ENCODE measurements at regions not wholly inside any gene's neighbourhood (a gene's known extent, or its start where the extent isn't known, plus 50 kb on each side); places are given as distances from the start of the nearest gene placed in this dataset.
"Not testable (repeated sequence)": the region's sequence is repeated elsewhere in the genome, so short reads cannot be mapped to it uniquely, and the experiment has no call there.

DNA sequence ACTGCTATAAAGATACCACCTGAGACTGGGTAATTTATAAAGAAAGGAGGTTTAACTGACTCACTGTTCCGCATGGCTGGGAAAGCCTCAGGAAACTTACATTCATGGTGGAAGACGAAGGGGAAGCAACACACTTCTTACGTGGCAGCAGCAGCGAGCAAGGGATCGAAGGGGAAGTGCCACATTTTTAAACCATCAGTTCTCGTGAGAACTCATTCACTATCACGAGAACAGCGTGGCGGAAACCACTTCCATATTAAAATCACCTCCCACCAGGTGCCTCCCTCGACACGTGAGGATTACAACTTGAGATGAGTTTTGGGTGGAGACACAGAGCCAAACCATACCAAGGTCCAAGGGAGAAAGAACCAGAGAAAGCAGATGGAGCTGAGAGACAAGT lies 454.3 kb upstream of the CDH11 start:
- DNase-seq, result no peak

DNA sequence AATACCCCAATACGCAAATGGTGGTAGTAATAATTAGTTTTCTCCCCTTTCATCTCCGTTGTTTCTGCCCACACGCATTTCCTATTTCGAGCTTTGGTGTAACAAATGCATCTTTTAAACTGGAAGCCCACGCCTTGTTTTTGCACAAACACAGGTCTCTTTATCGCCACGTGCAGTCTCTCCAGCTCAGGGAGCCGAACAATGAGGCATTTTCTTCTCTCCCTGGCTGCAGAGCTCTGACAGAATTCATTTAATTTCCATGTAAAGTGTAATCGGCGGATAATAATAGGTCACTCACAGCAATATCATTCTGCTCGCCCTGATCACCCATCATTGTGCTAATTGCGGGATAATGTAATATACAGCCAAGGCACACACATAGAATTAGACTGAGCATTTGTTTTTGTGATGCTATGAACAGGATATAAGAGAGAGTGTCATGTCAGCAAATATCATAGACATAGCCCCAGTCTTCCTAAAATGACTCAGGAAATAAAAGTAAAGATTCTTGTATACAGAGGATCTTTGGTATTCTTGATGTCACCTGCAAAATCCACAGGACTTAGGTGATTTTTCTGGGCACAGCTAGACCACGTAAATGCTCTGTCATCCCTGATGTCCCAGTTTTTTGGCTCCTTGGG lies 452.6 kb upstream of the CDH11 start:
- no peak for DNase-seq

DNA sequence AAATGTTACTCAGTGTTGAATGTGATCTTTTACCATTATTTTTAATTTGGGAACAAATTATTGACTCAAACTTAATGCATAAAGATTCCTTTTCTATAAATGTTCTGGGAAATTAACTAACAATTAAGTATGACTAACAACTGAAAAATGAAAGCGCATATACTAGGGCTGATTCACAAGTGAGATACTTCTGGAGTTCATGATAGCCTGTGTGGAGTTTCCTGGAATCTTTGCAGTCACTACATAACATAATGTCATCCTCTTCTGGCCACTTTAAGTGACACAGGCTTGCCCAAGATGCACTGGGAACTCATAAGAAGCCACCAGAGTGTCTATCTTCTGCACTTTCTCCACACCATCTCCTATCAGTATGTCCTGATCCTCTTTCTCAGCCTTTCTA lies 450.3 kb upstream of the CDH11 start:
- DNase-seq, result no peak

DNA sequence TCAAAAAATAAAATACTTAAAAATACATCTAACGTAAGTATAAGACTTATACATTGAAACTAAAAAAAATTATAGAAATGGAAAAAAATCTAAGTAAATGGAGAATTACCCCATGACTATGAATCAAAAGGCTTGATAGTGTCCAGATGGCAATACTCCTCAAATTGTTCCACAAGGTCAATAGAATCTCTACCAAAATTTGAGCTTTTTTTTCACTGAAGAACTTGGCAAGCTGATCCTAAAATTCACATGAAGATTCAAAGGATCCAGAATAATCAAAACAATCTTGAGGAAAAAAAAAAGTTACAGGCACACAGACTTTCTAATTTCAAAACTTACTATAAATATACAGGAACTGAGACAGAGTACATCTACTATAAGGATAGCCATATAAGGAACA lies 448.4 kb upstream of the CDH11 start:
- DNase-seq, result no peak

DNA sequence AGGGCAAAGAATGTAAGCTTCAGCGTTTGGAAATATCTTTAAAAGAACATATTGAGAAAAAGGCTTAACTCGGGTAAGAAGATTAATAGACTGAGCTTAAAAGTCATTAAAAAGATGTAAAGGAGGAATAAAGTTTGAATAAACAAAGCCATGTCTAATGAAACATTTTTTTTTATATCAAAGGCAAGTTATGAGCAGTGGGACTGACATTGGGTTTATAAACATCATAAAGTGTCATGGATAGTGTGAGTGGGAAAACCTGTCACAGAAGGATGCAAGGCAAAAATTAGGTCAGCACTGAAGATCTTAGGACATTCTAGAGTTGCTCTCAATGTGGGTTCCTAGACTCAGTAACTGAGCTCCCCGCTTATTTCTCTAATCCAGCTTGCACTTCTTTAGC lies 438.0 kb upstream of the CDH11 start:
- DNase-seq, result no peak

DNA sequence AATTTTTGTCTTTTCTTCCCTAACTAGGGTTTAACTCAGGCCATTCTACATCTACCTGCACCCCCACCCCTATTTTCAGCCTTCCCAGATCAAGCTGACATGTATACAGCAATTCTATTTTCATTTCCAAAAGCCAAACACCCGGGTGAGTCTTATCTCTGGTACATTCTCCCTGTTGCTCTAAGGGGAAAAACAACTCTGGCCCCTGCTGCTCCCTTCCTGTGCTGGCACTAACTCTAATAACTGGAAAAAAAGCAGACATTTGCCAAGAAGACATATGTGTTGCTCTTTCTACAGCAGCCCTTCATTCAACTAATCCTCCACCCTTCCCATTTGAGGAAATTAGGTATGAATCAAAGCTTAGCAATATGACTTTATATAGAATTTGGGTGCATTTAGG lies 427.8 kb upstream of the CDH11 start:
- not testable (repeated sequence) for DNase-seq

DNA sequence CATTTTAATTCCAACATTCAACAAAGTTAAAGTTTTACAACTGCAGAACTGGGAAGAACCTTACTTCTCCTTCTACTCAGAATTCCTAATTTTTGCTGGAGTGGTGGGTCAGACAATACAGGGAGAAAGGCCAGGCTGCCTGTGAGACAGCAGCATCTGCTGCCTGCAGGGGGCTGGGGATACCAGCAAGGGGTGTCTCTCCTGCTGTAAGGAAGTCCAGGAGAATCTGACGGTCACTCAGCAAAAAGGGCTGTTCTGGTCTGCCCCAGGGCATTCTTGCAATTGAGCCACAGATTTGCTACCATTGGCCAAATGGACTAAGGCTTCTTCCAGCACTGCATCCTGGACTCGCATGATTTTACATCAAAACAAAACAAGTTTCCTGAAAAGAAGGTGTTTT lies 426.6 kb upstream of the CDH11 start:
- no peak for DNase-seq

DNA sequence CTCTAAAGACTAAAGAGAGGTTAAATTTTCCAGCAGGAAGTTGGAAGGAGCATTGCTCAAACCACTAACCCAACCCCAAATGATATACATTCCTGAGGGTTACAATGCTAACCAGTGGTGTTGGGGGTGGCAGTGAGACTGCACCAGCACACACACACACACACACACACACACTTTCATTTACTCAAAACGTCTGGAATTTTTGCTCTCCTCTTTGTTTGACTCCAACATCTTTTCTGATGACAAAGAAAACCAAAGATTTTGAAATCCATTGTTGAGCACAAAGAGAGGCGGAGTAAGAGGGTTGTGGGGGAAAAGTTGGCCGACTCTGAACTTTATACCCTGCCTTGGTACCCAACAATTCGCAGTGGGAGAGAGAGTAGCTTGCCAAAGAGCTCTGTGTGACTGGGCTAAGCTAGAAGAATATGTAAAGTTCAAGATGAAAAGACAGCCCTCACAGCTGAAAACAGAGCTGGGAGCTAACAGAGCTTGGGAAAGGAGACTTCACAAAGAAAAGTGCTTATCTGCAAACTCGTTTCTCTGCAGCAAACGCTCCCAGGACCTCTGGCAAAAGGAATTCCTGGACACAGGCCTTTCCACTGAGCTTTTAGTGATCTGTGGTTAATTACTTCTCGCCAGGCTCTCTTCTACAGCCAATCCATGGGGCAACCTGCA lies 426.0 kb upstream of the CDH11 start:
- no peak for DNase-seq

DNA sequence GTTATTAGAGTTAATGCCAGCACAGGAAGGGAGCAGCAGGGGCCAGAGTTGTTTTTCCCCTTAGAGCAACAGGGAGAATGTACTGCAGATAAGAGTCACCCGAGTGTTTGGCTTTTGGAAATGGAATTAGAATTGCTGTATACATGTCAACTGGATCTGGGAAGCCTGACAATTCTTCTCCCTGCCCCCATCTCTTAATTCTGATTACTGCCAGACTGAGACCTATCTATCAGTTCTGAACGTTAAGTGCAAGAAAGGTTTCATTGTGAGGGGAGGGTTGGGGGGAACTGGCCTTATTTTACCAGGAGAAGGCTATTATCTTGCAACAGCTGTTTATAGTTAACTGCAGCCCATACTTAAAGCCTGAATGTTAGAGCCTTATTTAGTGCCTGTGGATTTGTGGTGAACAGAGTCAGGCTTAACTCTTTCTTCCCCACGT lies 424.5 kb upstream of the CDH11 start:
- no peak for DNase-seq

DNA sequence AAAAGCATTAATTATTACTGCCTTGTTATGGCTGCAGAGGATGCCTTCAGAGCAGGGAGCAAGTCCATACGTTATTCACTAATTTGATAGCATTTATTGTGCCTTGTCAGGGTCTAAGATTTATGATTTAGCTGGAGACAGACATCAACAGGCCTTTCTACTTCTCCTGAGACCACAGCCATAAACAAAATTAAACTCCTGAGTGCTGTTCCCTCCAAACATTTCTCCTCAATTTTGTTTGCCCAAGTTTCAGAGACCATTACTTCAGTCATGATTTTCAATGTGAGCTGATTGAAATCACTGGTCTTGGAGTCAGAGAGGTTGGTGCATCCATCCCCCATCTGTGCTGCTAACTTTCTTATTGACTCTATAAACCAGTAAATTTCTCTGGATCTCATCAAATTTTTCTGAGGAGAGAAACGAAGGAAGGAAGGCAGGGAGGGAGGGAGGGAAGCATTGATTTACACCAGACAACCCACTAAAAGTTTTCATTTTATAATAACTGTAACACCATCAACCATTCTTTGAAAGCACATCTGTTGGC lies 423.6 kb upstream of the CDH11 start:
- no peak for DNase-seq

DNA sequence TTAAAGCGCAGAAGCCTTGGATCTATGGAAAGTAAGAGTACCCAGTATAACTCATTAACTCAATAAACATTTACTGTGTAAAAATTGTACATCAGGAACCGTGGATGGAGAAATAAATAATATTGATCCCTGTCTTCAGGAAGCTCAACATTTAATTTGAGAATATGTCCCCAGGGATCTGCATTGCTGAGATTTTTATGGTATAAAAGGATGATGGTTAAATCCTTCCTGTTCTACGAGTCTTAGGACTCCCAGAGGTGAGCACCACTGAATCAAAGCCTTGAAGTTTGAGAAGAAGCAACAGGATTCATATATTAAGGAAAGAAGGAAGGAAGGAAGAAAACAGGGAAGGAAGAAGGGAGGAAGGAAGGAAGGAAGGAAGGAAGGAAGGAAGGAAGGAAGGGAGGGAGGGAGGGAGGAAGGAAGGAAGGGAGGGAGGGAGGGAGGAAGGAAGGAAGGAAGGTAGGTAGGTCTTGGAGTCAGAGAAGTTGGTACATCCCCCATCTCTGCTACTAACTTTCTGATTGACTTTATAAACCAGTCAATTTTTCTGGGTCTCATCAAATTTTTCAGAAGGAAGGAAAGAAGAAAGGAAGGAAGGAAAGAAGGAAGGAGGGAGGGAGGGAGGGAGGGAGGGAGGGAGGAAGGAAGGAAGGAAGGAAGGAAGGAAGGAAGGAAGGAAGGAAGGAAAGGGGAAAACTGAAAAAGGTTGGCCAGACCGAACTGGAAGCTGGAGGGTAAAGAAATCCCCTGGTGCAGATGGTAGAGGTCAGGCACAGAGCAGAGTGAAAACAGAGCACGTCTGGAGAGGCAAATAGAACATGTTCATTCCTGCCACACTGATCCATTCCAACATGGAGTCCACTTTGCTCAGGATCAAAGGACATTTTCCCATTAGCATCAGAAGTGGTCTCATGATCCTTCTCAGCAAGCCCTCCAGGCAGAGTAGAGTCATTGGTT lies 422.2 kb upstream of the CDH11 start:
- DNase-seq, result no peak

DNA sequence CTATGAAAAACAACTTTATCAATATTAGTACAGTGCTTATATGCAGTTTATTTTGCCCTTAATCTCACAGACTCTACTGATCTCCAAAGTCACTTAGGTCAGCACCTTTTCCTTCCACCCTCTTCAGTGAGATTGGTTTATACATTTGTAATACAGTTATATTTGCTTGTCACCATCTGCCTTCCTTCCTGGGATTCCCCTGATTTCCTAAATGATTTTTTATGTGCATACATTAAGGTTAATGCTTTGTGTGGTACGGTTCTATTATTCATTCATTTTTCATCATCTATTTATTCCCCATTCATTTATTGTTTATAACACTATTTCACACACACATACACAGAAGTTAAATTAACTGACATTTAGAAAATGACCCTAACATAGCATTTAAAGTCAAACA lies 419.8 kb upstream of the CDH11 start:
- no peak for DNase-seq

DNA sequence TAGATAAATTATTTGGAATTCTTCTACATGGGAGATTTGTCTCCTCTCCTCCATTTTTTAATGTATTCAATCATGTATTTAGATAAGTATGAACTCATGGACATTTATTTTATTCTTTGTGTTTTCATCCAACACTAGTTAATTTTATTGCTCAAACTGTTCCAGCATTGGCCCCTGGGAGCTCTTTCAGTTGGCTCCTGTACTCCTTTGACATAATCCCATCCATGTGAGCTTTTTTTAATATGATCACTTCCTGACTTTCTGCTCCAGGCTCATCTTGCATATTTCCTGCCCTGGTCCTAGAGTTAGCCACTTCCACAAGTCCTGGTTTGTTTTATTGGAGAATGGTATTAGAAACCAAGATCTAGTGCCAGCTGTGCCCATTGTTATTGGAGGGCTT lies 419.0 kb upstream of the CDH11 start:
- no peak for DNase-seq

DNA sequence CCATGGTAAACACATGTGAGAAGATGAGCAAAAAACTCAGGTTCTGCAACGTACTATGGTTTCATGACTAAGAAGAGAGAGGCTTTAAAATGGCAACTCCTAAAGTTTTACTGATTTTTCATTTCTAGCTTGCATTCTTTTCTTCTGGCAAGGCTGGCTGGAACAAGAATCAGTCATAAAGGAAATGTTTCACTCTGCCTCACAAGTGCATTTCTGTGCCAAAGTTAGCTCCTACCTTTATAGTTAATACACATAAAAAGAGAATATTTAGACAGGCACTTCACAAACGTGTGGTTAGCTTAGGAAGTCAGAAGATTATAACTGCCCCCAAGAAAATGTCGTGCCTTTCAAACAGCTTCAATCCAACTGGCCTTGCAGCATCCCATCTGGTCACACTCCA lies 417.1 kb upstream of the CDH11 start:
- no peak for DNase-seq

DNA sequence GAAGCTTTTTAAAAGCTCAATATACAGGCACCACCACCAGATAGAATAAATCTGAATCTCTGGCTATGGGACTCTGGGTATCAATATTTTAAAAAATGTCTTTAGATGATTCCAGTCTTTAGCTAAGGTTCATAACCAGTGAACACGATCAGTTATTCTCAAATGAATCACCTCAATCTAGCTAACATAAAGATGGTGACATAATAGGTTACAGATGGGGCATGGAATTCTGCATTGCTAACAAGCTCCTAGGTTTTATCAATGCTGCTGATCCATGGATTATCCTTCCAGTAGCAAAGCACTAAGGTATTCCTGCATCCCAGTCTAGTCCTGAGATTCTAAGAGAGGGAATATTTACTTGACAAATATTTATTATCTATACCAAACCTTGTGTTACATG lies 415.5 kb upstream of the CDH11 start:
- no peak for DNase-seq

DNA sequence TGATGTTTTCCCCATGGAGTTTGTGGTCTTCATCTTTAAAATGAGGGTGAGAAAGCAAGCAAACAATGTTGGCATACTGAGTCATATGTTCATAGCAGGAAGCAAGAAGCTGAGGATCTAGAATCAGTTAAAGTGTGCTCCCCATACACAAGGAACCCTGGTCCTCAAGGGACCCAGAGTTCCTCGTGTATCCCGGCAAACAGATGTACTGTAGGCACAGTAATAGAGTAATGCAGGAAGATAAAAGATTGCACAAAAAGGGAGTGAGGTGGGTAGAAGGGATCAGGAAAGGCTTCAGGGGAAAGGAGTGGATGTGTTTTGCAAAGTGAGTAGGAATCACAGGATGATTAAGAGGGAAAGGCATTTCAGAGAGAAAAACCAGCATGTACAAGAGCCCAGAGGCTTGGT lies 412.3 kb upstream of the CDH11 start:
- DNase-seq, result no peak

DNA sequence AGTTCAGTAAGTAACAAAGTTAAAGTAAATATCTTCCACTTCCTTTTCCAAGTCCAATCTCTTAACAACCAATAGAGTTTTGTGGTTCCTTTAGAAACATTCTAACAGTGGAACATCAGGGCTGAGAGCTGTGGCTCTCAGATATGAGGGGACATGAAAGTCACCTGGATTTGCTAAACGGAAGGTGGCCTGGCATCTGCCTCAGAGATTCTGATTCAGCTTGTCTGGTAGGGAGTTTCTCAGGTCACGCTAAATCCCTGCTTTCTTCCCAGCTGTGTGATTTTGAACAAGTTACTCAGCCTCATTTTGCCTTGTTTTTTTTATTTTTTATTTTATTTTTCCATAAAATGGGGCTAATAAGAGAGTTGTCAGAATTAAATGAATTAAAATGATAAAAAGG lies 411.0 kb upstream of the CDH11 start:
- no peak for DNase-seq

DNA sequence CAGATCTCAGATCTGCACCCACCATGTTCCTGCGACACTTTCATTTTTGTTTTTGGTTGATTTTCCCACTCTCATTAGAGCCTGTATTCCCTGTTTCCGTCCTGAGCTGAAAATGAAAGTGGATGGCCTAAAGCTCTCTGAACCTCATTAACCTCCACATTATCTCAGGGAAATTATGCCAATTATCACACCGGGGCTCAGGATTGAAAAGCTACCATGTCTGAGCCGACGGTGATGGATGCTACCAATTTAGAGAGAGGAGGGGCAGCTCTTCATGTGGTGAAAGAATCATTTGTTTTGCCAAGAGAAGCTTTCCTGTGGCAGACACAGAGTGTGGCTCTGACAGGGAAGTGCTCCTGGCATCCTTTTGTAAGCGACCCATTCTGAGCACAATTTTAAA lies 410.4 kb upstream of the CDH11 start:
- no peak for DNase-seq

DNA sequence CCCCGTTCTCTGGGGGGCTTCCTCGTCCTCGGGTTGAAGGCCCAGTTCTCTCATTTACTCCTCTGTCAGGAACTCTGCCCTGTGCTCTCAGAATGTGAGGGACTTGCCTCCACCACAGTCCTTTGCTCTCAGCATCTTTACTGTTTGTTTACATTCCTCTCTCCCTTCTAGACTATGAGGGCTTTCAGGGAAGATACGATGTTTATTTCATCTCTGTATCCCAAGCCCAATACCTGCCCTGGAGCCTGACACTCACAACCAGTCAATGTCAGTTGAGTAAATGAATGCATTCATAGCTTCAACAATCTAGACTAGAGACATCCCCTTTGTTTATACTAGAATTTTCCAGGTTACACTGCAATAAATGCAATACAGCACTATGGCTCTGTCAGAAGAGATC lies 409.6 kb upstream of the CDH11 start:
- DNase-seq, result no peak

DNA sequence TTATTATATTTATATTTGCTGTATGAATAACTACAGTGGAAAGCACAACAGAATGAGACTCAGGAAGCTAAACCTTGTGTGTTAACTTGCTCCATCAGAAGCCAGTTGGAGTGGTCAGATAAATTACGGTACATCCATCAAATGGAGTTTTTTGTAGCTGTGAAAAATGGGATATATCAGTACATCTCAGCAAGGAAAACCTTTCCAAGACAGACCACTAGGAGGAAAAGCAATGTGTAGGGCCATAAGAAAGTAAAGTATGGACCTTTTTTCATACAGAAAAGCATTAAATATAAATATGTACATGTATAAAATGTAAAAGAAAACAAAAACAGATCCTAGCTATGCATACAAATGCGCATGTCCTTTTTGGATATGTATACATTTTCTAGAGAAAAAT lies 403.8 kb upstream of the CDH11 start:
- no peak for DNase-seq

DNA sequence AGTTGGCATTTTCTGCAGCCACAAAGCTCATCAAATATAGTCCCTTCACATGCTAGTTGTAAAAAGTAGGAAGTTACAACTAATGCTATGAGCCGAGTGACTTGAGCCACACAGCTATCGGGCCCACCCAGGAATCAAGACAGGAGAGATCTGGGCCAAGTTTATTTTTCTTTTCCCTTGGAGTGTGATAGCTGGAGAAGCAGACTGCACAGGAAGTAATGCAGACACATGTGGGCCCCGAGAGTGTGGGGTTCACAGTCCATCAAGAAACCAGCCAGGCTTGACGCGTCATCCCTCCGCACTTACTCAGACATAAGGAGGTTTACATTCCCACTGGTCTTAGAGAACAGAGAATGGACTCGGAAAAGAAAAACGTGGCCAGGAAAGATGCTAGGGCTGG lies 403.1 kb upstream of the CDH11 start:
- no peak for DNase-seq

DNA sequence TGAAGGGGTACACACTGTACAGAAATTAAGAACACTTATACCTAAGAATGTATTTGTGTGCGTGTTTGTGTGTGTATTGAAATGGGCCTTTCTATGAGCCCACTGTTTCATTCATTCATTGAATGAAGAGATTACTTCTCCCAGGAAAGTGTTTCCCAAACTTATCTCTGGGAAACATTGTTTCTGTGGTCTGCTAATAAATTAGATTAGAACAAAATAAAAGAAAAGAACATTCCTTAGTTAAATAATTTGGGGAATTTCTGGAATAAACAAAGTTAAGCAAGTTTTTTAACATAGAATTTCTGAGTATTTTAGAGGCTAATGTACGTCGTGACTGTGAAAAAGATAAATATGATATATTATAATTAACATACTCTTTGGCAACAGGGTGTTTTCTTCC lies 402.4 kb upstream of the CDH11 start:
- no peak for DNase-seq

DNA sequence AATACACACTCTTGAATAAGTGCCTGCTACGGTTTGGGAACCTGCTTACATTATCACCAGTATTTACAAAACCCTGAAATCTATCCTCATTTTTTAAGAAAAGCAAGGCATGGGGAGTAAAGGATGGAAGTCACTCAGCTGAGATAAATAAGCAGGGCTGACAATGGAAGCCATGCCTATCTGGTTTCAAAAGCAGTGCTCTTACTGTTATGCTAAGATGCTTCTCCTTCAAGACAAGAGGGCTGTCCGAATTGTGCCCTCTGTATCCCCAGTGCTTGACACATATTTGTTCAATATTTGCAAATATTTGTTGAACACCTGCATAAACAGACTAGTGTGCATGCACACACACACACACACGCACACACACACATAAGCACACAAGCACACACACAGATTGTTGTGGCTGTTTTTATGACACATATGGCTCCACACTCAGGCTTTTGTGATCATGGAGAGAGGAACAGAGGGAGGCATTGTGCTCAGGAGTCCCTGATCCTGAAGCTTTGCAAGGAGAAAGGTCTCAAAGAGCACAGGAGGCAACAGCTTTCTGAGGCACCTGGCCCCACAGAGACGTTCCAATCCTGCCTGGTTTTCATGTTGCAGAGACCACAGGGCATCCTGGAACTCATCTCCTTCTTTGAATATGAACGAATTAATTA lies 401.6 kb upstream of the CDH11 start:
- DNase-seq, result no peak
